DOHH2 (cell line): ENCODE measurements at regions not wholly inside any gene's neighbourhood (a gene's known extent, or its start where the extent isn't known, plus 50 kb on each side); places are given as distances from the start of the nearest gene placed in this dataset.

Source experiments
- EZH2phosphoT487 ChIP-seq: fragments of 200-600 bp; sonication (generic); IDR thresholded peaks from 2 replicates; pipeline ENCODE4 v1.6.1; 2017; ENCODE audit warnings: borderline replicate concordance, mild to moderate bottlenecking, antibody characterized with exemption, low read length, moderate library complexity, mixed read lengths
- TF ChIP-seq, protein P1 (sequence below): fragments of 200-600 bp; sonication (generic); IDR thresholded peaks from one replicate; pipeline ENCODE4 v1.5.1; 2014; ENCODE audit warnings: antibody characterized with exemption, mild to moderate bottlenecking, low read depth, low read length; ENCODE audit not compliant: poor library complexity, severe bottlenecking

DNA sequence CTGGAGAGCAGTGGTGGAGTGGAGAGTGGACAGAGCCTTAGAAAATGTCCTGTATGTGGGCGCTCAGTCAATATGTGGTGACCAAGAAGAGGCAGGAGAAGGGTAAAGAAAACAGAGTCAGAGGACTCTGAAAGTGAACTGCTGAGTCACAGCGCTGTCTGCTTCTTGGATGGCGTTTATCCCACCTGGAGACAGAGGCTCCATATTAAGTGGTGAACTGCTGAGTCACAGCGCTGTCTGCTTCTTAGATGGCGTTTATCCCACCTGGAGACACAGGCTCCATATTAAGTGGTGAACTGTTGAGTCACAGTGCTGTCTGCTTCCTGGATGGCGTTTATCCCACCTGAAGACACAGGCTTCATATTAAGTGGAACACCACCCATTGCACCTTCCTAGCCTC lies 119.3 kb upstream of the RALGAPA2 start:
- TF ChIP-seq, protein P1, sequence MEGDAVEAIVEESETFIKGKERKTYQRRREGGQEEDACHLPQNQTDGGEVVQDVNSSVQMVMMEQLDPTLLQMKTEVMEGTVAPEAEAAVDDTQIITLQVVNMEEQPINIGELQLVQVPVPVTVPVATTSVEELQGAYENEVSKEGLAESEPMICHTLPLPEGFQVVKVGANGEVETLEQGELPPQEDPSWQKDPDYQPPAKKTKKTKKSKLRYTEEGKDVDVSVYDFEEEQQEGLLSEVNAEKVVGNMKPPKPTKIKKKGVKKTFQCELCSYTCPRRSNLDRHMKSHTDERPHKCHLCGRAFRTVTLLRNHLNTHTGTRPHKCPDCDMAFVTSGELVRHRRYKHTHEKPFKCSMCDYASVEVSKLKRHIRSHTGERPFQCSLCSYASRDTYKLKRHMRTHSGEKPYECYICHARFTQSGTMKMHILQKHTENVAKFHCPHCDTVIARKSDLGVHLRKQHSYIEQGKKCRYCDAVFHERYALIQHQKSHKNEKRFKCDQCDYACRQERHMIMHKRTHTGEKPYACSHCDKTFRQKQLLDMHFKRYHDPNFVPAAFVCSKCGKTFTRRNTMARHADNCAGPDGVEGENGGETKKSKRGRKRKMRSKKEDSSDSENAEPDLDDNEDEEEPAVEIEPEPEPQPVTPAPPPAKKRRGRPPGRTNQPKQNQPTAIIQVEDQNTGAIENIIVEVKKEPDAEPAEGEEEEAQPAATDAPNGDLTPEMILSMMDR = no peak
- no peak for TF ChIP-seq EZH2phosphoT487
